Prostate gland (tissue), 2 donors: ENCODE measurements at regions not wholly inside any gene's neighbourhood (a gene's known extent, or its start where the extent isn't known, plus 50 kb on each side); places are given as distances from the start of the nearest gene placed in this dataset.

ENCODE experiments used
- CTCF ChIP-seq, 4 experiments: fragments of 200-600 bp in 2 of 4; fragments of 450-650 bp in 2 of 4; sonication (generic) in 2 of 4; IDR thresholded peaks; 1 replicate in 3 of 4; 2 replicates in 1 of 4; pipeline ENCODE4 v1.5.1; 2016 to 2019; ENCODE audit warnings: antibody characterized with exemption in 4 of 4, mild to moderate bottlenecking in 2 of 4, moderate library complexity in 2 of 4
- POLR2AphosphoS5 ChIP-seq: sonication (generic); formaldehyde crosslinking; IDR thresholded peaks from one replicate; pipeline ENCODE4 v1.6.1; 2017; ENCODE audit warnings: antibody characterized with exemption

- no peak for TF ChIP-seq CTCF (IDR thresholded peaks at IDR 0.05)
- TF ChIP-seq POLR2AphosphoS5 = no peak
Measured at GRCh38 chr18:57927511-57927910, 116.5 kb upstream of the NEDD4L start.
